Endodermal cell (in vitro differentiated cells): ENCODE measurements at regions not wholly inside any gene's neighbourhood (a gene's known extent, or its start where the extent isn't known, plus 50 kb on each side); places are given as distances from the start of the nearest gene placed in this dataset.
"Not testable (repeated sequence)": the region's sequence is repeated elsewhere in the genome, so short reads cannot be mapped to it uniquely, and the experiment has no call there.

Experiments
- DNase-seq: peaks from one replicate; pipeline ENCODE4 v3.0.0-alpha.2; 2017
- H3K27ac ChIP-seq: 2 replicates; pipeline ENCODE4 v1.5.1; 2013; ENCODE audit warnings: mild to moderate bottlenecking, low read depth, low read length, moderate library complexity
- H3K27me3 ChIP-seq: 2 replicates; pipeline ENCODE4 v1.6.1; 2013; ENCODE audit warnings: mild to moderate bottlenecking, low read length, moderate library complexity; ENCODE audit not compliant: insufficient read depth, control insufficient read depth, poor library complexity, severe bottlenecking
- H3K36me3 ChIP-seq: 2 replicates; pipeline ENCODE4 v1.7.0; 2013; ENCODE audit warnings: mild to moderate bottlenecking, low read length, moderate library complexity; ENCODE audit not compliant: control insufficient read depth, insufficient read depth
- H3K4me1 ChIP-seq: one replicate; pipeline ENCODE4 v1.7.0; 2013; ENCODE audit warnings: low read length; ENCODE audit not compliant: control insufficient read depth, insufficient read depth
- H3K4me3 ChIP-seq: 2 replicates; pipeline ENCODE4 v1.5.1; 2013; ENCODE audit warnings: mild to moderate bottlenecking, low read length, moderate library complexity
- H3K9ac ChIP-seq: 2 replicates; pipeline ENCODE4 v1.6.1; 2013; ENCODE audit warnings: mild to moderate bottlenecking, low read length, moderate library complexity; ENCODE audit not compliant: poor library complexity, severe bottlenecking; ENCODE audit errors: extremely low read depth
- H3K9me3 ChIP-seq: 2 replicates; pipeline ENCODE4 v1.6.1; 2013; ENCODE audit warnings: mild to moderate bottlenecking, low read length, moderate library complexity; ENCODE audit not compliant: control insufficient read depth
- H3K27ac Mint-ChIP-seq: 2 replicates; pipeline ENCODE4 v1.8.0; 2020; ENCODE audit warnings: mixed read lengths
- H3K27me3 Mint-ChIP-seq: 2 replicates; pipeline ENCODE4 v1.8.0; 2021; ENCODE audit warnings: mild to moderate bottlenecking, mixed read lengths; ENCODE audit not compliant: insufficient read depth
- H3K36me3 Mint-ChIP-seq: 2 replicates; pipeline ENCODE4 v1.8.0; 2020; ENCODE audit warnings: low read depth, mixed read lengths
- H3K4me1 Mint-ChIP-seq: 2 replicates; pipeline ENCODE4 v1.8.0; 2020; ENCODE audit warnings: mixed read lengths
- H3K4me3 Mint-ChIP-seq: 2 replicates; pipeline ENCODE4 v1.8.0; 2020; ENCODE audit warnings: mild to moderate bottlenecking, moderate library complexity, mixed read lengths
- H3K9me3 Mint-ChIP-seq: 2 replicates; pipeline ENCODE4 v1.8.0; 2020; ENCODE audit warnings: mild to moderate bottlenecking, mixed read lengths
- WGBS, 2 experiments: methylation state at CpG; one replicate each; pipeline versions ENCODE4 v1.1.5 to v1.1.7; 2013; ENCODE audit warnings: missing lambda C conversion rate in 2 of 2, mixed read lengths in 1 of 2; ENCODE audit not compliant: insufficient coverage in 1 of 2, insufficient read length in 1 of 2; 5-methylcytosine and 5-hydroxymethylcytosine counted together
- TF ChIP-seq, protein P1 (sequence below): fragments of 200-600 bp; sonication (generic); conservative IDR thresholded peaks from 2 replicates; pipeline ENCODE4 v1.5.0; 2021; ENCODE audit warnings: antibody characterized with exemption, mild to moderate bottlenecking

DNA sequence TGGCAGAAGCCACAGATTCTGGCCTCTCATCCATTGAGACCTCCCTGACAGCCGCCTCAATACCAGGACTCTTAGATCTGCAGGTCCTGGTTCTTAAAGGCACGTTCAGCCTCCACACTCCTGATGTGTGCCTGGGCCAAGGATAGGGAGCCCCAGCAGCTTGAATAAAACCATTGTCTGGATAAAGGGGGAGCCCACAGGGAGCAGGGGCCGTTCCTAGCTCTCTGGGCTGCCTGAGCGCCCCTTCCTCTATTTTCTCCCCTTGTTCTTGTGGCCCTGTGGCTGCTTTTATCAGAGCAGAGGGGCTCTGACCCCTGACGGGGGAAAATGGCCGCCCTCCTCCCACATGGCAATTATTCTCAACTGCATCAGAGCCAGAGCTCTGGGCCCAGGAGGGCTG is 200.8 kb downstream of the HUNK start:
- peak; percentile 19 for DNase-seq
- Mint-ChIP-seq H3K4me3 (no peak overlapping the region), H3K27ac (no peak overlapping the region), H3K9me3 (no peaks in the 10 kb centered on the region), H3K4me1 (no peaks in the 10 kb centered on the region), H3K27me3 (no peaks in the 10 kb centered on the region), H3K36me3 (no peaks in the 10 kb centered on the region)
- no peaks in the 10 kb centered on the region for H3K27me3 ChIP-seq
- no peaks in the 10 kb centered on the region for H3K9me3 ChIP-seq
- TF ChIP-seq, protein P1, sequence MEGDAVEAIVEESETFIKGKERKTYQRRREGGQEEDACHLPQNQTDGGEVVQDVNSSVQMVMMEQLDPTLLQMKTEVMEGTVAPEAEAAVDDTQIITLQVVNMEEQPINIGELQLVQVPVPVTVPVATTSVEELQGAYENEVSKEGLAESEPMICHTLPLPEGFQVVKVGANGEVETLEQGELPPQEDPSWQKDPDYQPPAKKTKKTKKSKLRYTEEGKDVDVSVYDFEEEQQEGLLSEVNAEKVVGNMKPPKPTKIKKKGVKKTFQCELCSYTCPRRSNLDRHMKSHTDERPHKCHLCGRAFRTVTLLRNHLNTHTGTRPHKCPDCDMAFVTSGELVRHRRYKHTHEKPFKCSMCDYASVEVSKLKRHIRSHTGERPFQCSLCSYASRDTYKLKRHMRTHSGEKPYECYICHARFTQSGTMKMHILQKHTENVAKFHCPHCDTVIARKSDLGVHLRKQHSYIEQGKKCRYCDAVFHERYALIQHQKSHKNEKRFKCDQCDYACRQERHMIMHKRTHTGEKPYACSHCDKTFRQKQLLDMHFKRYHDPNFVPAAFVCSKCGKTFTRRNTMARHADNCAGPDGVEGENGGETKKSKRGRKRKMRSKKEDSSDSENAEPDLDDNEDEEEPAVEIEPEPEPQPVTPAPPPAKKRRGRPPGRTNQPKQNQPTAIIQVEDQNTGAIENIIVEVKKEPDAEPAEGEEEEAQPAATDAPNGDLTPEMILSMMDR = no peak
- no peak overlapping the region for H3K27ac ChIP-seq
- H3K36me3 ChIP-seq = no peaks in the 10 kb centered on the region
- no peaks in the 10 kb centered on the region for H3K4me1 ChIP-seq
- no peak overlapping the region for H3K4me3 ChIP-seq
- no peak overlapping the region for H3K9ac ChIP-seq
- 89% methylated on average over 6 of the region's 6 CpGs; no CpG with 5 or more reads in 1 of the 2 experiments for WGBS, 2 experiments

DNA sequence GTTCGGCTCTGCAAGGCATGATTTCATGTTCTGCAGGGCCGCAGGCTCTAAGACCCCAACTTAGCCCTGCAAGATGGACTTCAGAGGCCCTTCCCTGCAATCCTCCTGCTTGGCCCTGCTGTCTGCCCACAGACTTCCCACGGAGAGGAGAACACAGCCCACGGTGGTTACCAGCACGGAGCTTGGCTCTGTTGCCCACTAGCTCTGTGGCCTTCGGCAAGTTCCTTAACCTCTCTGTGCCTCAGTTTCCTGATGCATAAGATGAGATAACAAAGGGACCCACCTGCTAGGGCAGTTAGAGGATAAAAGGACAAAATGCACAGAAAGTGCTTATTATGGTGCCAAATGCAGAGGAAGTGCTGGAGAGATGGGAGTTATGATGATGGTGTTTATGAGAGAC is 200.4 kb downstream of the HUNK start:
- Histone ChIP-seq H3K4me1 (no peaks in the 10 kb centered on the region), H3K9me3 (no peaks in the 10 kb centered on the region), H3K36me3 (no peaks in the 10 kb centered on the region), H3K27ac (no peak overlapping the region), H3K9ac (no peak overlapping the region), H3K27me3 (no peaks in the 10 kb centered on the region), H3K4me3 (no peak overlapping the region)
- Mint-ChIP-seq H3K36me3 (no peaks in the 10 kb centered on the region), H3K9me3 (no peaks in the 10 kb centered on the region), H3K4me1 (no peaks in the 10 kb centered on the region), H3K4me3 (no peak overlapping the region), H3K27ac (no peak overlapping the region), H3K27me3 (no peaks in the 10 kb centered on the region)
- TF ChIP-seq, protein P1 = no peak
- peak; percentile 14 for DNase-seq
- WGBS, 2 experiments = 90 to 100% methylated on average over 4 to 6 of the region's 6 CpGs

GRCh38 chr21:32071620-32072019 is 198.8 kb downstream of the HUNK start:
- H3K27me3 Mint-ChIP-seq, H3K9me3 ChIP-seq, H3K27ac ChIP-seq, H3K9me3 Mint-ChIP-seq, H3K27me3 ChIP-seq, H3K4me3 Mint-ChIP-seq, H3K27ac Mint-ChIP-seq, H3K4me1 ChIP-seq, H3K9ac ChIP-seq, H3K4me1 Mint-ChIP-seq, H3K4me3 ChIP-seq, H3K36me3 Mint-ChIP-seq, H3K36me3 ChIP-seq: not testable (repeated sequence)
- DNase-seq = peak; percentile 11
- WGBS, 2 experiments = 43 to 60% methylated on average over 1 to 2 of the region's 2 CpGs

GRCh38 chr21:32070676-32071330 is 198.0 kb downstream of the HUNK start:
- TF ChIP-seq, protein P1 = no peak
- H3K4me3 Mint-ChIP-seq = no peak overlapping the region
- Histone ChIP-seq H3K27ac (no peak overlapping the region), H3K9ac (no peak overlapping the region), H3K4me3 (no peak overlapping the region), H3K9me3 (no peaks in the 10 kb centered on the region), H3K4me1 (no peaks in the 10 kb centered on the region), H3K27me3 (no peaks in the 10 kb centered on the region), H3K36me3 (no peaks in the 10 kb centered on the region)
- 87 to 90% methylated on average over 7 to 10 of the region's 10 CpGs for WGBS, 2 experiments
- H3K9me3 Mint-ChIP-seq = no peaks in the 10 kb centered on the region
- no peaks in the 10 kb centered on the region for H3K36me3 Mint-ChIP-seq
- H3K27ac Mint-ChIP-seq = no peak overlapping the region
- H3K4me1 Mint-ChIP-seq = no peaks in the 10 kb centered on the region
- no peaks in the 10 kb centered on the region for H3K27me3 Mint-ChIP-seq
- peak; percentile 26 for DNase-seq
